GM11168 (cell line): ENCODE measurements at regions not wholly inside any gene's neighbourhood (a gene's known extent, or its start where the extent isn't known, plus 50 kb on each side); places are given as distances from the start of the nearest gene placed in this dataset.
"Not testable (repeated sequence)": the region's sequence is repeated elsewhere in the genome, so short reads cannot be mapped to it uniquely, and the experiment has no call there.

Source experiments
- in situ Hi-C: fragments of 300-500 bp; cut with MboI; formaldehyde crosslinking; loops from one replicate; pipeline ENCODE4 v1.12.0; 2022; ENCODE audit warnings: low sequenced_read_pairs; ENCODE audit not compliant: unreplicated experiment

DNA sequence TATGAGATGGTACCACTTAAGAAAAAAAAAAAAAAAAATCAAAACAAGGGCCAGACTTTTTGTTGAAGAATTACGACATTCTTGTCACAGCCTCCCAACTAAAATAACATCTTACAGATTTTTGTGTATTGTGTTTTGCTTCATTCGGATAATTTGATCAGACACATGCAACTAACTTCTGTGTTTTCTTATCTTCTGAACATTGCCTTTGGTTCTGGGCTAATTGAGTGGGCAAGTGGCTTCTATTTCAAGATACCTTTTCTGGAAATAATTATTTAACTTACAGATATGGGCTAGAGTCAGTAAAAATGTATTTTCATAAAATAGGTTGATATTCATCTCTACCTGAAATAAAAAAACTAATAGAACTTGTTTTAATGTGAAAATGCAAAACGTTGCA is 165.1 kb downstream of the ANKRD7 start:
- in situ Hi-C loops, result no loop called here

DNA sequence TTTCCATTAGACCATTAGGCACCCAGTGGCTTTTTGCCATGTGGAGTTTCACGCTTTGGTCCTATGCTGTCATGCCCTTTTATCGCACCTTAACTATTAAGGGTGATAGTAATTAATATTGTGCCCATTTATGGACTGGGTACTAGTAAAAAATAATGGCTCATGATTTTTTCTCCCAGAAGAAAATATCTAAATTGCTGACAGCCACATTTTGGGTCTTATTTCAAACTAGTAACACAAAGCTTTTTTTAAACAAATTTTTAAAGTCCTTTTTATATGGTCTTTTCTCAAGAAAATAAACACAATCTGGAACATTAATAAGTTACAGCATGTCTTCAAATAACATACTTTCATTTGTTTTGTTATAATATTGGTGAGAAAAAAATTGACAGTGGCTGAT is 179.7 kb downstream of the ANKRD7 start:
- in situ Hi-C loops, result no loop called here

DNA sequence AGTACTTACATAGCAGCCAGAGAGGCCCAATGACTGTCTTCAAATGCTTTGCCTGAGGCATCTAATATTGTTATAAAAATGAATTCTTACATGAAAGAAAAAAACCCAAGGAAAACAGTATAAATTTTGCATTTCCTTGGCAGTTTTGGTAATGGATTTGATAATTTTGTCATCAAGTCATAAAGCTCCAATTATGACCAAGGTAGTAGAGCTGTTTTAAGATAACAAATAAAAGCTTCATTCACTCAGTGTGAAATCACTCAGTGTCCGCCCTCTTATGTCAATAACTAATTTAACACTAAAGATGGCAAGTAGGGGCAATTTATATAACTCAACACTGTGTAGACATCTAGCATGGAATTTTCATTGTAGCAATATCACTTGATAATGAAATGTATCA is 193.9 kb downstream of the ANKRD7 start:
- in situ Hi-C loops, result no loop called here

DNA sequence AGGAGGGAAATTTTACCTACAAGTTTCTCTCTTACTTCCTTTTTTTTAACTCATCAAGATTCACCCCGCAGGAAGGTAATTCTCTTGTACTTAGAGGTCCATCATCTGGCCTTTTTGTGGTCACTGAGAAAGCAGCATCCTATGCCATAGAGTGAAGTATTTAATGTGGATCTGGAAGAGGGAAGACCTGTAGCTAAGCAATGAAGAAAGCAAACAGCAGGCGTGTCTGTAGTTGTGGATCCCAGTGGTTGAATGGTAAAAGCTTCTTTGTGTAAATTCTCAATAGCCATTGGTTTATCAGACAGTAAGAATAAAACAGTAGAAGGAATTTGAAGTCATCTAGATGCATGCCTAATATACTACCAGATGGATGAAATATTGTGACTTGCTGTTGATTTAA is 196.4 kb downstream of the ANKRD7 start:
- in situ Hi-C loops, result no loop called here

DNA sequence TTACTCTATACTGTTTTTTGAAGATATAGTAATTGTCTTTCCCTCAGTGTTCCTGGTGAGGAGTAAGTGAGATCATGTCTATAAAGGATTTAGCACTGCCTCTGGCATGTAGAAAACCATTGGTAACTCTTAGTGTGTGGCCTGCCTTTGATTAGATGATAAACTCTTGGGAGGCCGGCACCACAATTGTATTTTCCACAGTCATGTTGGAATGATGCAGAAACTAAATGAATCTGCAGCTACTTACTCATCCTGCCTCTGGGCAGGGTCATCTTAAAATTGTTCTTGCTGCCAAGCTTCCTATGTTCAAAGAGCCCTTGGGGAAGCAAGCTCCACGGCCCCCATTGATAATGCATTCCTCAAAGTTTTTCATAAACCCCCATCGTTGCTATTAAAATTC is 204.6 kb downstream of the ANKRD7 start:
- in situ Hi-C loops, result no loop called here

DNA sequence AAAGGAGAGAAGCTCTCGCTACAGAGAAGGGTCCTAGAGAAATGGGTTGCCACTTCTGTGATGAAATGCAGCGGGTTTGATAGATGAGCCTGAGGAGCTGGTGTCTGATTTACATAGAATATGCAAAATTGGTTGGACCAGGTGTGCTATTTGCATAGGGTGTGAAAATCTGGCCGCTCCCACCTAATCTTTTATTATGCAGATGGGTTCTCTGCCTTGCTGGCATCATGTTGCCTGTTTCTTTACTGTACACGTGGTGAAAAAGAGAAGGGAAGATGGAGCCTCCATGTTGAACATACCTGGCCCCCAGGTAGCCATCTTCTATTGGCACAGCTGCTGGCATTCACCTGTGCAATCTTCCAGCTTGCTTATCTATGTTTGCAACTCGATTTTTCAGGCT is 212.2 kb downstream of the ANKRD7 start:
- in situ Hi-C loops, result no loop called here

DNA sequence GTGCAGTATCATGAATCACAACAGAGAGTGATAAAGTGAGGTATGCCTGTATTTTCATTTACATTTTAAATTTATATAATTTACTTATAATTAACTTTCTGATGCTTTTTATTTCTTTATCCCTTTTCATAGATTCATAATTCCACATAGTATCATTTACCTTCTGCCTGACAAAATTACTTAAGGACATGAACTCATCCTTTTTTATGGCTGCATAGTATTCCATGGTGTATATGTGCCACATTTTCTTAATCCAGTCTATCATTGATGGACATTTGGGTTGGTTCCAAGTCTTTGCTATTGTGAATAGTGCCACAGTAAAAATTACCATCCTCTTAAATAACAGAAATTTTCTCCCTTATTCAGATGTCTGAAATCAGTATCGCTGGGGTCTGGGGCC is 224.5 kb downstream of the ANKRD7 start:
- in situ Hi-C loops, result not testable (repeated sequence)

DNA sequence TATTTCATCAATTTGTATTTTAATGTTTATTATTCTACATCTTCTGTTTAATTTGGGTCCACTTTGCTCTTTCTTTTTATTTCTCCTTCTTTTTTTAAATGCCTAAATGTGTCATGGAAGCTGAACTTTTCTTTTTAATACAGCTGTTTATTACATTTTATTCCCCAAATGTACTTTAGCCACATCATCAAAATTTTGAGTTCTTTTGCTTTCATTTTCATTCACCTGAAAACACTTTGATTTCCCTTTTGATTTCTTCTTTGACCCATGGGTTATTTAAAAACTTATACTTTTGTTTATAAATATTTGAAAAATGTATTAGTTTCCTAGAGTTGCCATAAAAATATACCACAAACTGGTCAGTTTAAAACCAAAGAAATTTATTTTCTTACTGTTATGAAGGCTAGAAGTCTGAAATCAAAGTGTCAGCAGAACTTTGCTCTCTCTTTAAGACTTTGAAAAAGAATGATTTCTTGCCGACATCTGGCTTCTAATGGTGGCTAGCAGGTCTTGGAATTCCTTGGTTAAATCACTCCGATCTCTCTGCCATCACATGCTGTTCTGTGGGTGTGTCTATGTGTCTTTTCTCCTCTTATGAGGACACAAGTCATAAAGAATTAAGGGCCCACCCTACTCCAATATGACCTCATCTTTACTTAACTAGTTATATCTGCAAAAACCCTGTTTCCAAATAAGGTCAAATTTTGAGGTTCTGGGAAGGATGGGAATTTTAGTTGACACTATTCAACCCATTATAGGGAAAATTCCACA is 225.5 kb downstream of the ANKRD7 start:
- in situ Hi-C loops, result no loop called here

DNA sequence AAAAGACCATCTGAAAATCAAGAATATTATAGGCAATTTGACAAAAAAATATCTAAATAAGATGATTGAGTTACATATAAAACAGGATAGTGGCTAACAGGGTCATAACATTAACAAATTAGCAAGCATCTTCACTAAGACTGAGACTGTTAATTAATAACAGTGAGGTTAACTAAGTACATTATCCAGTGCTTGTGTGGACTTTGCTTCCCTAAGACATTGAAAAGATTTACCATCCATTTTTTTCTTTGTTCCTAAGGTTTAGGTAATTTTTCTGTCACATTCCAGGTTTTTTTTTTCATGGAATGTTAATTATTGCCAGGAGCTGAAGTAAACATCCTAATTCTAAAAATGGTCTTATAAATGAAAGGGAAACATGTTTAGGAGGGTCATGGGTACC is 227.6 kb downstream of the ANKRD7 start:
- in situ Hi-C loops, result no loop called here

DNA sequence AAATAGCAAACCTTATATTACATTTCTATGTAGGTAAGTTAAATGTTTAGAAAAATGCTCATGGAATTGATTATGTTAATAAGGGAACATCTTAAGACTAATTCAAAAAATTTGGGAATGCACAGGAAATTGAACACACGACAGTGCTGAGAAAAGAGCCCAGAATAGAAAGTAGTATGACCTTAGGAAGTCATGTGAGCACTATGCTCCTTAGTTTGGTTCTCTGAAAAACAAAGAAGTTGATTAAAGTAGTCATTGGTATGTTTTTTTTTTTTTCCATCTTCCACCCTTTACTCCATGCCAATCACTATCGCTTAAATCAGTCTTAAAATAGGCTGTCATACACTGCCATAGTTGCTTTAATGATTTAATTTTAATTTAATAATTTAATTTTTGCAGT is 242.9 kb downstream of the ANKRD7 start:
- in situ Hi-C loops, result no loop called here

DNA sequence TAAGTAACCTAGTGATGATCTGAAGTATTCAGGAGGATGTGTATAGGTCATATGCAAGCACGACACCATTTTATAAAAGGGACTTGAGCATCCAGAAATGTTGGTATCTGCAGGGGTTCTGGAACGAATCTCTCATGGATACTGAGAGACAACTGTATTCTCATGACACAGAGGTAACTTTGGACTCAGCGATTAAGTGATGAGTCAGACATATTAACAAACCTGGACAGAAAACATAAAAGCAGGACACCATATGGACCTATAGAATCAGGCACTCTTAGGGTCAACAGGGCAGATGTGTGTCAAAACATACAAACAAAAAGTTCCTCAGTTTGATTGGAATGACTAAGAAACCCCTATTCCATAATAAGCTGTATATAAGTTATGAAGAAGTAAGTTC is 248.1 kb downstream of the ANKRD7 start:
- in situ Hi-C loops, result no loop called here

DNA sequence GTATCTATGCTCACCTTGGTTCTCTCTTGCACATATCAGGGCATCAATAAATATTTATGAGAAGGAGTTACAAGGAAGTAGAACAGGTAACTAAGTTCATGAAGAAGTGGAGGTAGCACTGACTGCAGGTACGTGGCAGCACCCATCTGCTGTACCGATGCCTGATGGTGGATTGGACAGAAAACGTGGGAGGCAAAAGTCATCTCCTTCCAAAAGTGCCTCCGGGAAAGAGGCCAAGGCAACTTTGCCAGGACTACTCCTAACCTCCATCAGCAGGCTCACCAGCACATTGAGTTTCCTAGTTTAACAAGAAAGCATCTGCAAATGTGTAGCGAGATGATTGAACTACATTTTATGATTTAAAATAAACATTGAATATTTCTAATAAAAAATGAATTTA is 248.8 kb downstream of the ANKRD7 start:
- in situ Hi-C loops, result no loop called here

DNA sequence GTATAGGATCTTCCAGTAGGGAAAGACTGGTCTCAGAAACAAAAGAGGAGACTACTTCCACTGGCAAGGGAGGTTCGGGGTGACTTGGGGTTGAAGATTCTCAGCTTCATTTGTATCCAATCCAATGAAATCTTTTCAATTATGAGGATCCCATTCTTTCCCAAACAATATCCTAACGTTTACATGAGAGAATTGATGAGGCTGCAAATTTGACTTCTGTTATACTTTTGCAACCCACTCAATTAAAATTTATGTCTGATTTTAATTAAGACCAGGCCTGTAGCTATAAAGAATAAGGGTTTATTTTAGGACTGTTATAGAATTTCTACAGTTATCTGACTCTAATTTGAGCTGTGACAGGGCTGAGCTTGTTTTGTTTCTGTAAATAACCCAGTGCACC is 251.5 kb downstream of the ANKRD7 start:
- in situ Hi-C loops, result no loop called here

DNA sequence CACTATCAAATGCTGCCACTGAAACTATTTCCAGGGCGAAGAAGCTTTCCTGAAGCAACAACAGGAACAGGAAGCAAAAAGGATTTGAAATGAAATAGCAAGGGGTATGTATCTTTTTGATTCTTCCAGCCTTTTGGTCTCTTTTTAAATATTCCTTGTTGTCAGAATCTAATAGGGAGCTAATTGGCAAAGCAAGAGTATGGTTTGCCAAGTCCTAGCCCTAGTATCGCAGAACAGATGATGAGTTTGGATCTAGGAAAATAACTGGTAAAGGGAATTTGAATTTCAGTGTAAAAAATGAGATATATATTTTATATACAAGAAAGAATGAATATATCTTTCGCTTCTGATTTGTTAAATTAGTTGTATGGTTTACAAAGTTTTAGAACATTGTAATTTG is 252.5 kb downstream of the ANKRD7 start:
- in situ Hi-C loops, result no loop called here

DNA sequence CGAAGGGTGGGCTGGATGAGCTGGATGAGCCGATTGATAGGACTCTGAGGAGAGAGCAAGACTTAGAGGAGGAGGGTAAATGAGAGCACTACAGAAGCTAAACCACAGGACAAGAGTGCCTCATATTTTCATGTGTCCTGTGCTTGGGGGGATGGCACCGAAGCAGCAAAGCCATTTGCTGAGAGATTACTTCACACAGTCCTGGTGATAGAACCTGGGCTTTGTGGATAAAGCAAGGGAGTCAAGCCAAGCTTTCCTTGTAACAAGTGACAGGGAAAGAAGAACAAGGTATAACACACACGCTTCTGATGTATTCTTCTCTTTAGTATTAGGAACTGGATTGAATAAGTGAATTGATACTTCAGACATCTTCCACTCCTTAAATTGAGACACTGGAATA is 253.7 kb downstream of the ANKRD7 start:
- in situ Hi-C loops, result no loop called here

DNA sequence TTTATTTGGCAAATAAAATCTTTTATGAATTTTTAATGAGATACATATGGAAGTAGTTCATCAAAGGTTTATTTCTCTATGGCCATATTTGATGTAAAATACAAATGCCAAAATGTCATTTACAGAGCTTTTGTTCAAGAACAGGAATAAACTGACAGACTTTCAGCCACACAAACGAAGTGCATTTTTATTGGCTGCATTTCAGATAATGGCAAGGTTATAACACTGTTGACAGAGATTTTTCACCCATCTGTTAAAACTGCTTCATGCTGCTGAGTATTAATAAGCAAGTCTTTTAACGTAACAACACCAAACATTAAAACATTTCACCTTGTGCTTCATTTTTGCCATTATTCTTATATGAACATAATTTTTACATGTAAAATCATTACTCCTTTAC is 254.4 kb downstream of the ANKRD7 start:
- in situ Hi-C loops, result no loop called here

DNA sequence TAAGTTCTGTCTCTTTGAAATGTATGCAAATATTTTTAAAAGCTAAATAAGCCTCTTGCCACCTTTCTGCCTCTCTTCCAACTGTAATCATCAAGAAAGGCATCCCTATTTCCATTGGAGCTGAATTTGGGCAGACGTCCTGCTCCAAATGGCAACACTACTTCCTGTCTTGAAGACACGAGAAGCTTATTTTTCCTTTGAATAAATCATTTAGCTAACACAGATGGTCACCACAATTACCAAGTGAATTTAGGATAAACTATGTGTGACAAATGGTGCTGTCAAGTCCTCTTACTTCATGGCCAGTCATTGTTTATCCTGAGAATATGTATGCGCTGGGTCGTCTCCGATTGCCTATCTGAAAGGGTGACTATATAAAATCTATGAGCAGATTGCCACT is 268.0 kb downstream of the ANKRD7 start:
- in situ Hi-C loops, result no loop called here

DNA sequence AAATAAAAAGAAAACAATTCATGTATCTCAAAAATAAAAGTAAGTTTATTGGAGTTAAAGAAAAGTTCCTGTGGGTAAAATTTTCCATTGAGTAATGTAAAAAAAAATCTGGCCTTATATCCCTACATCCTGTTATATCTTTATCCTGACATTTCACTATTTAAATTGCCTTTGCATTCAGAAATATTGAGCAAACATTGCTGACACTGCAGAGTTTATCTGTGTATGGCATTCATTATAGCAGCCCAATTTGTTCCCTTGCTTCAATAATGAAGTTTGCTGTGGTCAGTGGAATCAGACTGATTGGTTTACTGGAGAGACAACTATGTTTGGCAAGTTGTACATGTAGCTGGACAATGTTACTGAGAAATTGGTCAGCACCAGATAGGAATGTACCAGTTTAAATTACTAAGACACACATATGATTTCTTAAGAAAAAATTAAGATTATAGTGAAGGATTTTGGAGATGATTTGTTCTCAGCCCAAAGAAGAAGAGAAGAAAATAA is 271.7 kb downstream of the ANKRD7 start:
- in situ Hi-C loops, result no loop called here

DNA sequence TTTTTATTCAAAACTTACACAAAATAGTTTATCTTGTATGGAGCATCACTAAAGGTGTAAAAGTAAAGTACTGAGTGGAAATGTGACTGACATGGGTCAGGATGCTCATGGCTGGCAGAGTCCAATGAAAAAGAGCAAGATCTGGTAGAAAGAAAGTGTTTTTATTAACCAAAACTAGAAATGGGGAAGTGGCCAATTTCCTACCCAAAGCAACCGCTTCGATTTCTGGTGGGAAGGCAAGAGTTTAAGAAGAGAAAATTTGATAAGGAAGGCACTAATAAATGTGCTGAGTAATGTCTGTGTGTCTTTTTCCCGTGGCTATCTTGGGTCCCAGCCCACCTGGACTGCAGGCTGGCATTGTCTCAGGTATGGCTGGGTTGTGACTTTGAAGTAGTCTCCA is 277.7 kb downstream of the ANKRD7 start:
- in situ Hi-C loops, result no loop called here

DNA sequence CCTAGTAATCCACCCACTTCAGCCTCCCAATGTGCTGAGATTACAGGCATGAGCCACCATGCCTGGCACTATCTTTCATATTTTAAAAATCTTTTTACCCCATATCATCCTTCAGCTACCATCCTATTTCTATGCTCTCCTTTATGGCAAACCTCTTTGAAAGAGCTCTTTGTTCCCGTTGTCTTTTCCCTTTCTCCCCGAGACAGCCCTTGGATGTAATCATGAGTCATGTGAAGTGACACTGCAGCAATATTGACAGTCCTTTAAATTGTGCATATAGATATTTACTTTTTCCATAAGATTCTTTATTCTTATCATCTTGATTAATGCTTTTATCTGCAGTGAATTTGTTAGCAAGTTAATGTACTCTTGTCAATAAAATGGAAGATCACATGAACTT is 286.6 kb downstream of the ANKRD7 start:
- in situ Hi-C loops, result no loop called here

DNA sequence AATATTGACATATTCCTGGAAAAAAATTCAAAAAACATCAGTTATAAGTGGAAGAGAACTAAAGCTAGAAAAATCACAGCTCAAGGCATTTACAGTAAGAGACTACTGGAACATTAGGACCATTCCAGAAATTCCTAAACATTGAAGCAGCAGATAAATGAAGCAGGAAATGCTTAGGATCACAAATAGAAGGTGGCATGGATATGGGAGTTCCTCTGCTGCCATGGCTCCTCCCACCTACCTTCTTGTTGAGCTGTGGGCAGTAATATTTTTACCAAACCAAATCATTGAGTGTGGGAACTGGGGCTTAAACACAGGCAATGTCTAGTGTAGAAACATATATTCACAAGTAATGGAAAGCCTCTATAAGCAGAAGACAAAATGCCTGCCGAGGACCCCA is 292.8 kb downstream of the ANKRD7 start:
- in situ Hi-C loops, result no loop called here

DNA sequence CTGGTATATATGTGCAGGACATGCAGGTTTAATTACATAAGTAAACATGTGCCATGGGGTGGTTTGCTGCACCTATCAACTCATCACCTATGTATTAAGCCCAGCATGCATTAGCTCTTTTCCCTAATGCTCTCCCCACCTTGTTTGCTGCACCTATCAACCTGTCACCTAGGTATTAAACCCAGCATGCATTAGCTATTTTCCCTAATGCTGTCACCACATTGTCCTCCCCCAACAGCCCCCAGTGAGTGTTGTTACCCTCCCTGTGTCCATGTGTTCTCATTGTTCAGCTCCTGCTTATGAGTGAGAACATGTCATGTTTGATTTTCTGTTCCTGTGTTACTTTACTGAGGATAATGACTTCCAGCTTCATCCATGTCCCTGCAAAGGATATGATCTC is 300.5 kb downstream of the ANKRD7 start:
- in situ Hi-C loops, result no loop called here
